ENCODE measurements at regions not wholly inside any gene's neighbourhood (a gene's known extent, or its start where the extent isn't known, plus 50 kb on each side); places are given as distances from the start of the nearest gene placed in this dataset.

DNA sequence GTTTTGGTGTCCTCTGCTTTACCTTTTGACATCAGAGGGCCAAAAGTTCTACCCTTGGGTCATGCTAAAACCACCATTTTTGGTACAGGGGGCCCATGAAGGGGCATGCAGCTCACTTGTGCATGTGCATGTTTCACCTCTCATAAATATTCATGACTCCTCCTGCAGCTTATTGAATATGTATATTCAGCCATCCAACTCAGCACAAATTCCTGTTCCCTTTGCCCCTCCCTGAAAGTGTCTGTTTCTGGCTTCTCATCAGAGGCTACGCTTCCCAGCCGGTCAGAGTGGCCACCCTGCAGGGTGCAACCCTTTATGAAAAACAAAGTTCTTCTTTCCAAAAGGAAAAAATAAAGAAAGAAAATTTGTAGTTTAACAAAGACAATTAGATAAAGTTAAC is 82.3 kb upstream of the UQCRFS1 start:
- POLR2A ChIA-PET = no interaction called here
- ATAC-seq (no peak), DNase-seq (ENCODE audit: low read depth, low spot score) (no peak)
- Histone ChIP-seq H3K27ac (ENCODE audit: low read length) (no peak overlapping the region), H3K4me3 (ENCODE audit: low read depth in 2 of 2, low read length in 2 of 2) (no peak overlapping the region), H3K27me3 (ENCODE audit: control insufficient read depth, insufficient read depth, low read length) (no peaks in the 10 kb centered on the region), H3K4me1 (ENCODE audit: control insufficient read depth, insufficient read depth, low read length) (no peaks in the 10 kb centered on the region), H3K36me3 (ENCODE audit: control insufficient read depth, insufficient read depth, low read length) (no peaks in the 10 kb centered on the region), H3K9me3 (ENCODE audit: control insufficient read depth, insufficient read depth, low read depth, low read length) (no peaks in the 10 kb centered on the region)
- intact Hi-C loops (cut with micrococcal nuclease; ENCODE audit: unreplicated experiment) (no loop called here), in situ Hi-C loops (cut with HindIII; ENCODE audit: low pct_unique_long_range_greater_than_20kb, low sequenced_read_pairs) (no loop called here)
- TF ChIP-seq SIN3A (IDR thresholded peaks at IDR 0.05; ENCODE audit: borderline replicate concordance, insufficient read depth, low read depth, low read length) (no peak), TCF7L2 (IDR thresholded peaks at IDR 0.05; ENCODE audit: low read depth, low read length) (no peak), POLR2AphosphoS5 (IDR thresholded peaks at IDR 0.05; ENCODE audit: low read depth, low read length) (no peak)
- TF ChIP-seq, protein P1, sequence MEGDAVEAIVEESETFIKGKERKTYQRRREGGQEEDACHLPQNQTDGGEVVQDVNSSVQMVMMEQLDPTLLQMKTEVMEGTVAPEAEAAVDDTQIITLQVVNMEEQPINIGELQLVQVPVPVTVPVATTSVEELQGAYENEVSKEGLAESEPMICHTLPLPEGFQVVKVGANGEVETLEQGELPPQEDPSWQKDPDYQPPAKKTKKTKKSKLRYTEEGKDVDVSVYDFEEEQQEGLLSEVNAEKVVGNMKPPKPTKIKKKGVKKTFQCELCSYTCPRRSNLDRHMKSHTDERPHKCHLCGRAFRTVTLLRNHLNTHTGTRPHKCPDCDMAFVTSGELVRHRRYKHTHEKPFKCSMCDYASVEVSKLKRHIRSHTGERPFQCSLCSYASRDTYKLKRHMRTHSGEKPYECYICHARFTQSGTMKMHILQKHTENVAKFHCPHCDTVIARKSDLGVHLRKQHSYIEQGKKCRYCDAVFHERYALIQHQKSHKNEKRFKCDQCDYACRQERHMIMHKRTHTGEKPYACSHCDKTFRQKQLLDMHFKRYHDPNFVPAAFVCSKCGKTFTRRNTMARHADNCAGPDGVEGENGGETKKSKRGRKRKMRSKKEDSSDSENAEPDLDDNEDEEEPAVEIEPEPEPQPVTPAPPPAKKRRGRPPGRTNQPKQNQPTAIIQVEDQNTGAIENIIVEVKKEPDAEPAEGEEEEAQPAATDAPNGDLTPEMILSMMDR (IDR thresholded peaks at IDR 0.05) = no peak
- TF ChIP-seq, protein P2, sequence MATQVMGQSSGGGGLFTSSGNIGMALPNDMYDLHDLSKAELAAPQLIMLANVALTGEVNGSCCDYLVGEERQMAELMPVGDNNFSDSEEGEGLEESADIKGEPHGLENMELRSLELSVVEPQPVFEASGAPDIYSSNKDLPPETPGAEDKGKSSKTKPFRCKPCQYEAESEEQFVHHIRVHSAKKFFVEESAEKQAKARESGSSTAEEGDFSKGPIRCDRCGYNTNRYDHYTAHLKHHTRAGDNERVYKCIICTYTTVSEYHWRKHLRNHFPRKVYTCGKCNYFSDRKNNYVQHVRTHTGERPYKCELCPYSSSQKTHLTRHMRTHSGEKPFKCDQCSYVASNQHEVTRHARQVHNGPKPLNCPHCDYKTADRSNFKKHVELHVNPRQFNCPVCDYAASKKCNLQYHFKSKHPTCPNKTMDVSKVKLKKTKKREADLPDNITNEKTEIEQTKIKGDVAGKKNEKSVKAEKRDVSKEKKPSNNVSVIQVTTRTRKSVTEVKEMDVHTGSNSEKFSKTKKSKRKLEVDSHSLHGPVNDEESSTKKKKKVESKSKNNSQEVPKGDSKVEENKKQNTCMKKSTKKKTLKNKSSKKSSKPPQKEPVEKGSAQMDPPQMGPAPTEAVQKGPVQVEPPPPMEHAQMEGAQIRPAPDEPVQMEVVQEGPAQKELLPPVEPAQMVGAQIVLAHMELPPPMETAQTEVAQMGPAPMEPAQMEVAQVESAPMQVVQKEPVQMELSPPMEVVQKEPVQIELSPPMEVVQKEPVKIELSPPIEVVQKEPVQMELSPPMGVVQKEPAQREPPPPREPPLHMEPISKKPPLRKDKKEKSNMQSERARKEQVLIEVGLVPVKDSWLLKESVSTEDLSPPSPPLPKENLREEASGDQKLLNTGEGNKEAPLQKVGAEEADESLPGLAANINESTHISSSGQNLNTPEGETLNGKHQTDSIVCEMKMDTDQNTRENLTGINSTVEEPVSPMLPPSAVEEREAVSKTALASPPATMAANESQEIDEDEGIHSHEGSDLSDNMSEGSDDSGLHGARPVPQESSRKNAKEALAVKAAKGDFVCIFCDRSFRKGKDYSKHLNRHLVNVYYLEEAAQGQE (IDR thresholded peaks at IDR 0.05; ENCODE audit: insufficient read depth in 1 of 2, low read depth in 2 of 2, low read length in 1 of 2) = no peak
- BruUV-seq (replicated peaks) = no TSS peak
- CTCF ChIA-PET = no interaction called here

DNA sequence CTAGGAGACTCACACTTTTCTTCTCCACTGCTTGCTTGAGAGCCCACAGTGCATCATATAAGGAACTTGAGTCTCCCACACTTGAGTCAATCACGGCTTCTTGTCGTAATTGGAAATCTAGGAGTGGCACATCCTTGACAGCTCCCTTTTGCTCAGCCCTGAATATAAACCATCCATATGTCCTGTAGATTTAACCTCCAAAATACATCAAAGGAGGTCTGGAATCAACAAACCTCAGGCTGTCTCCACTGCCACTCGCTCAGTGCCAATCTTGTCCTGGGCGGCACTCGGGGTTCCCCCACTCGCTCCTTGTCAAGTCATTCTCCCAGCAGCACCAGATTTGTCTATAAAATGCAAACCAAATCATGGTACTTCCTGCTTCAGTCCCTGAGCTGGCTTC is 84.4 kb upstream of the UQCRFS1 start:
- peaks cover 4% of the 10 kb centered on the region for H3K27me3 ChIP-seq (ENCODE audit: control insufficient read depth, insufficient read depth, low read length)
- H3K36me3 ChIP-seq (ENCODE audit: control insufficient read depth, insufficient read depth, low read length) = no peaks in the 10 kb centered on the region
- H3K27ac ChIP-seq (ENCODE audit: low read length) = no peak overlapping the region
- no peak for TF ChIP-seq SIN3A (IDR thresholded peaks at IDR 0.05; ENCODE audit: borderline replicate concordance, insufficient read depth, low read depth, low read length)
- TF ChIP-seq, protein P1 (IDR thresholded peaks at IDR 0.05) = no peak
- TF ChIP-seq, protein P2 (IDR thresholded peaks at IDR 0.05; ENCODE audit: insufficient read depth in 1 of 2, low read depth in 2 of 2, low read length in 1 of 2) = no peak
- DNase-seq (ENCODE audit: low read depth, low spot score) (no peak), ATAC-seq (no peak)
- no peaks in the 10 kb centered on the region for H3K9me3 ChIP-seq (ENCODE audit: control insufficient read depth, insufficient read depth, low read depth, low read length)
- H3K4me1 ChIP-seq (ENCODE audit: control insufficient read depth, insufficient read depth, low read length) = no peaks in the 10 kb centered on the region
- no TSS peak for BruUV-seq (replicated peaks)
- ChIA-PET POLR2A (no interaction called here), CTCF (no interaction called here)
- in situ Hi-C loops (cut with HindIII; ENCODE audit: low pct_unique_long_range_greater_than_20kb, low sequenced_read_pairs) (no loop called here), intact Hi-C loops (cut with micrococcal nuclease; ENCODE audit: unreplicated experiment) (no loop called here)
- H3K4me3 ChIP-seq (ENCODE audit: low read depth in 2 of 2, low read length in 2 of 2) = no peak overlapping the region
